Activated gamma-delta T cell treated with anti-CD3 and anti-CD28 coated beads, Interleukin-2, amount 50 U/mL, for 16 hours (primary cell): ENCODE measurements at regions not wholly inside any gene's neighbourhood (a gene's known extent, or its start where the extent isn't known, plus 50 kb on each side); places are given as distances from the start of the nearest gene placed in this dataset.

Experiments
- DNase-seq: peaks from one replicate; pipeline ENCODE4 v3.0.0-alpha.2; 2020; ENCODE audit warnings: low read depth

DNA sequence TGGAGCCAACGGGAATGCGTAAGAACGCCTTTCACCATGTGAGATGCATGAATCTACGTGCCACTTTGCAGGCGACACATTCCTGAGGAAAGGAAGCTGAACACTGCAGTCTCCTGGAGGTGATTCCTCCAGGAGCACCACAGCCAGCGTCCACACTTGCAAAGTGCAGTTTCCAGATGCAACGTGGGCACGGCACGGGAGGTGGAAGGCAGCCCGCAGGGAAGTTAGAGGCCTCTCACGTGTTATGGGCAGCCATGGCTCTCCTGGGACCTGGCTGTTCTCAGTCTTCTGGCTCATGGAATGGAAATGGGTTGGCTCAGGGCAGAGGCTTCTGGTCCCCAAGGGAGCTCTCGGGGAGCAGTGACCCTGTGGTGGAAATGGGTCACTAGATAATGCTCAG lies 381.0 kb upstream of the IRX4 start:
- DNase-seq = no peak

- DNase-seq = no peak
Measured at GRCh38 chr5:2262620-2263019, 379.9 kb upstream of the IRX4 start.

GRCh38 chr5:2261004-2261703 lies 378.4 kb upstream of the IRX4 start:
- DNase-seq = no peak

DNA sequence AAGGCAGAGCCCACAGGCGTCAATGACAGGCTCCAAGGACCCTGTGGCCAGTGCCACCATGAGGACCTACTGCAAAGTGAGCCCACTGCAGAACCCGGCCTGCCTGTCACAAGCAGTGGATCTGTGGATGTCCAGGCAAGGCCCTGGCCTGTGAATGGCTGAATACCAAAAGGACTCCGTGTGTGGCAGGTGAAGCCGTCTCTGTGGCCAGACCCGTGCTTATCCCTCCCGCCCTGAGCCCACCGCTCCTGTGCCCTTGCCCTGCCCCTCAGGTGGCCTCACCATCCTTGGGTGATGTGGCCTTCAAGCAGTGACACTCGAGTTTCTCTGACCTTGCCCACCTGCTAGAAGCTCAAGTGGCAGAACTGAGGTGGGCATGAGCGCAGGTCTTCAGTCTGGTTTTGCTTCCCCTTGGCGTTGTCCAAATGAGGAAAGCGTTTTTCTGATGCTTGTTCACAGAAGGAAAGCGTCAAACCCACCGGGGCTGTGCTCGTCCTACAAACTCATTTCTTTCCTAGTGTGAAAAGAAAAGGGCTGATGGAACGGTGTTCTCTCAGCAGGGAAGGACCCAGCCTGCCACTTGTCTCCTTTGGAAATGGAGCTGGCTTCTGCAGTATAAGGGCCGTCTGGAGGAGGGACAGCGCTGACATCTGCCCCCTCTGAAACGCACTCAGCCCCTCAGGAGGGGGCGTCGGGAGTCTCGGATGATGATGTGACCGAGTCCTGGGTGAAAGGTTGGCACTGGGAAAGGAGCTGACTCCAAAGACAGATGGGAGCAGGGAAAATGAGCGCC lies 377.7 kb upstream of the IRX4 start:
- no peak for DNase-seq

GRCh38 chr5:2259494-2260107 lies 376.9 kb upstream of the IRX4 start:
- no peak for DNase-seq

GRCh38 chr5:2258861-2259260 lies 376.1 kb upstream of the IRX4 start:
- DNase-seq = no peak

DNA sequence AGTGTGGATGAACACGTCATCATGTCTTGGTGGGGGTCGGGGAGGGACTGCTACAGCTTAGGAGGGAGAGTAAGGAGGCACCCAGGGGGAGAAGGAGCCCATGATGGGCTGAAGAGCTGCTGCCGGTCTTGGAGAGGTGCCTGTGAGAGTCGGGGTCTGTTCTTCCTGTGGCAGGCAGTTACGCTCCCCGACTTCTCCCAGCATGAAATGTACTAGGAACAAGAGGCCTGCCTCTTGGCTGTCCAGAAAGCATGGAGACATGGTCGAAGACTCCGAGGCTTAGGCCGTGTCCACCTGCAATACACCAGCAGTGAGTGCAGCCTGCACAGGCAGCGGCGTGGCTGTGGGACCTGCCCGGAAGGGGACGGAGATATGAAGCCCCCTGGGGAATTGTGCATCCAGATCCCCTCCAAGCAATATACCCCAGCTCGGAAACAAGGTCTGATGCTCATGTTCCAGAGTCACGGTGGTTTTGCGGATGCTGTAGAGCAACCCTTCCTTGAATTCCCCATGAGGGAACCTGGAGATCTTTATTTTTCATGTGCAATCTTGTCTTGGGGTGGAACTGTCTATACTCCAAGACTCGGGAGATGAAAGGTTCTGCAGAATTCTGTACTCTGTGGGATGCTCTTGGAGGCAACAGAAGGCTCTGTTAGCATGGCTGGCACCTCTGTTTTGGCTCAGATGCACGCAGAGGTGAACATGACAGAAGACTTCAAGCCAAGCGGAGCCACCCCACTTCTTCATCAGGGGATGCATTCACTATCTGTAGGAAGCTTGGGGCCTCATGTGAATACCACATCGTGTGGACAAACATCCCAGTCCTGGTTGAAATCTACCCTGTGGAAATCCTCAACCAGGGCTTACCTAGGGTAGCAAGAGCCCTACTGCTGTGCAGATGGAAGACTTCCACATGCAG lies 374.9 kb upstream of the IRX4 start:
- DNase-seq = no peak

GRCh38 chr5:2256691-2257280 lies 374.1 kb upstream of the IRX4 start:
- DNase-seq = no peak

GRCh38 chr5:2255915-2256690 lies 373.4 kb upstream of the IRX4 start:
- DNase-seq = no peak

GRCh38 chr5:2254880-2255750 lies 372.4 kb upstream of the IRX4 start:
- no peak for DNase-seq

GRCh38 chr5:2254406-2254805 lies 371.7 kb upstream of the IRX4 start:
- no peak for DNase-seq

GRCh38 chr5:2253040-2253975 lies 370.6 kb upstream of the IRX4 start:
- no peak for DNase-seq

DNA sequence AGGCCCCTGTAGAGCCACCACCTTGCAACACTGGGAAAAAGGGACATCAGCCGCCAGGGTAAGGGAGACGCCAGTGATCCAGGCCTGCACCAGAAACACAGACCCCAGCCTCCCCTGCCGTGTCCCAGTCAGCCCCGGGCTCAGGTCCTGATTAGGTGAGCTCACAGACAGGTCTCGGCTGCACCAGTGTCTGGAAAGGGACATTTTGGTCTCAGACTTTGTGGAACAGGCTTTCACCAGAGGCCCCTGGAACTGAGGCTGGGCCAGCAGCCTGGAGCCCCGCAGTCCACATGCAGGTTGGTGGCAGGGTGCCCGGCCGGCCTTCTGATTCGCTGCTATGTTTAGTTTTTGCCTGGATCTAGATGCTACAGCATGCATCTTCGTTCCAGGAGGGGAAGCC lies 369.0 kb upstream of the IRX4 start:
- no peak for DNase-seq

DNA sequence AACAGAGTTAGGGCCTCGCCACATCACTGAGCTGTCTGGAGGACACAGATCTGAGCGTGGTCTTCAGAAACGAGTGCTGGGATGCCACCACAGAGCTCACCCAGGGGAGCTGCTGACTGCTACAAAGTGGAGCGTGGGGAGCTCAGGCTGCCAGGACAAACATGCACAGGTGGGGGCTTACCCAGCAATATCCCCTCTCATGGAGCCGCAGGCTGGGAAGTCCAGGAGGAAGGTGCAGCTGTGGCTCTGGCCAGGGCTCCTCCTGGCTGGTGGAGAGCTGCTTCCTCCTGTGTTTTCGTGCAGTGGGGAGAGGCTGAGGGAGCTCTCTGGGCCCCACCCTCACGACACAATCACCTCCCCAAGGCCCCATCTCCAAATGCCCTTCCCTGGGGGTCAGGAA lies 368.6 kb upstream of the IRX4 start:
- DNase-seq = no peak

- no peak for DNase-seq
Measured at GRCh38 chr5:2250365-2250950, 367.7 kb upstream of the IRX4 start.

DNA sequence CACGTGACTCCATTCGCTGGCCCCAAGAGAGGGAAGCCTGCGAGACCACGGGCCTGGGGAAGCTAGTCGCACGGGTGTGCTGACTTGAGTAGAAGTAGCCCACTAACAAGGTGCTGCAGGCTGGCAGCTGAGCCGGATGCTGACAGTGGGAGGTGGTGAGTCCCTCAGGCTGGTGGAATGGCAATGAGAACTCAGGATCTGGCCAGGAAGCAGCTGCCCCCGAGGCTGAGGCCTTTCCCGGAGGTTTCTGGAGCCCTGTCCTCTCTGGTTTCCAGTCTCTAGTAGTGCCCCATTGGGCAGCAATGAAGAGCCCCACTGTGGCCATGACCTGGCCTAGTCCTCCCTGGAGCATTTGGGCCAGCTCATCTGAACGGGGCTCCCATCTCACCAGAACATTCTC lies 366.7 kb upstream of the IRX4 start:
- no peak for DNase-seq

GRCh38 chr5:2249026-2249425 lies 366.3 kb upstream of the IRX4 start:
- DNase-seq = no peak

GRCh38 chr5:2242539-2242938 lies 359.8 kb upstream of the IRX4 start:
- DNase-seq = no peak

DNA sequence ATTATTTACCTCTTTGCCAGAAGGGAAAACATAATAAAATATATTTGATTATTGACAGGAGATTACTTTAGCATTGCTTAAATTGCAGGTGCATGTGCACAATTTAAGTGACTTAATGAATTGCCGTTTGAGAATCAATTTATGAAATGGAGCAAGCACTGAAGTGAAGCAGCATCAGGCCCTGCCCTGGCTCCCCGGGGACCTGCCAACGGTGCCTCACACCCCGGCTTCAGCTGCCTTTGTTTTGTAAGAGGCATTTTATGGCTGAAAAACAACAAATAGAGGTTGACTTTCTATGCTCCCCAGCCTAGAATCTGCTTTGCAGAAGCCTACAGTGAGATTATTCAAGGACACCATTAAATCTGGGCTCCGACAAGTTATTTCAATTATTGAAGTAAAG lies 359.1 kb upstream of the IRX4 start:
- DNase-seq = no peak
